Left lung (tissue), 4 donors: ENCODE measurements at regions not wholly inside any gene's neighbourhood (a gene's known extent, or its start where the extent isn't known, plus 50 kb on each side); places are given as distances from the start of the nearest gene placed in this dataset.

Source experiments
- ATAC-seq: fragments of 200-7000 bp; cut with Tn5 transposase; one replicate; pipeline ENCODE4 v1.9.1; 2020; ENCODE audit warnings: moderate library complexity
- DNase-seq, 4 donors: peaks; one replicate each; pipeline ENCODE4 v3.0.0-alpha.2; 2013 to 2020
- H3K27ac ChIP-seq, 2 donors: fragments of 200-600 bp; sonication (generic) in 1 of 2; one replicate each; pipeline versions ENCODE4 v1.5.0 to v1.8.0; 2020 to 2021
- H3K27me3 ChIP-seq, 2 donors: fragments of 200-600 bp; sonication (generic) in 1 of 2; one replicate each; pipeline versions ENCODE4 v1.5.0 to v1.8.0; 2020 to 2021
- H3K36me3 ChIP-seq, 2 donors: fragments of 200-600 bp; sonication (generic) in 1 of 2; one replicate each; pipeline versions ENCODE4 v1.5.0 to v1.8.0; 2020 to 2021
- H3K4me1 ChIP-seq, 2 donors: fragments of 200-600 bp; one replicate each; pipeline ENCODE4 v1.8.0; 2021
- H3K4me3 ChIP-seq, 2 donors: fragments of 200-600 bp; sonication (generic) in 1 of 2; one replicate each; pipeline versions ENCODE4 v1.5.0 to v1.8.0; 2020 to 2021; ENCODE audit warnings: mild to moderate bottlenecking in 1 of 2
- H3K9me3 ChIP-seq, 2 donors: fragments of 200-600 bp; sonication (generic) in 1 of 2; one replicate each; pipeline versions ENCODE4 v1.5.0 to v1.8.0; 2020 to 2021
- CTCF ChIP-seq, 2 donors: fragments of 200-600 bp; sonication (generic) in 1 of 2; IDR thresholded peaks; one replicate each; pipeline versions ENCODE4 v1.5.0 to v1.8.0; 2021; ENCODE audit warnings: antibody characterized with exemption in 2 of 2
- intact Hi-C, 2 donors: fragments of 100-400 bp; cut with DNase I; formaldehyde crosslinking; loops; one replicate each; pipeline versions ENCODE4 v1.11.2 to v1.14.2; 2022
- donor health status: DM: no; HTN: yes; CAD: no.
- donor health status: DM: no; HTN: no; CAD: no.

- H3K36me3 ChIP-seq = no peaks in the 10 kb centered on the region
- no peak overlapping the region for H3K27ac ChIP-seq
- H3K4me3 ChIP-seq = no peak overlapping the region
- H3K4me1 ChIP-seq = no peaks in the 10 kb centered on the region
- H3K9me3 ChIP-seq = no peaks in the 10 kb centered on the region
- no peak for TF ChIP-seq CTCF (IDR thresholded peaks at IDR 0.05)
- DNase-seq (no peak), ATAC-seq (no peak)
- no peaks in the 10 kb centered on the region for H3K27me3 ChIP-seq
- intact Hi-C loops = no loop called here
Measured at GRCh38 chr2:67289271-67289670, 107.9 kb upstream of the ETAA1 start.

GRCh38 chr2:67289921-67290371 lies 107.2 kb upstream of the ETAA1 start:
- Histone ChIP-seq H3K27me3 (no peaks in the 10 kb centered on the region), H3K4me1 (no peaks in the 10 kb centered on the region), H3K36me3 (no peaks in the 10 kb centered on the region), H3K4me3 (no peak overlapping the region), H3K9me3 (no peaks in the 10 kb centered on the region), H3K27ac (no peak overlapping the region)
- intact Hi-C loops = no loop called here
- no peak for DNase-seq
- peak; percentile 47 for ATAC-seq
- TF ChIP-seq CTCF (IDR thresholded peaks at IDR 0.05) = no peak

GRCh38 chr2:67290451-67291290 lies 106.5 kb upstream of the ETAA1 start:
- TF ChIP-seq CTCF (IDR thresholded peaks at IDR 0.05) = no peak
- no peaks in the 10 kb centered on the region for H3K4me1 ChIP-seq
- H3K27me3 ChIP-seq = no peaks in the 10 kb centered on the region
- no peak overlapping the region for H3K27ac ChIP-seq
- H3K4me3 ChIP-seq = no peak overlapping the region
- H3K36me3 ChIP-seq = no peaks in the 10 kb centered on the region
- ATAC-seq (peak; percentile 35), DNase-seq (no peak)
- H3K9me3 ChIP-seq = no peaks in the 10 kb centered on the region
- intact Hi-C loops = no loop called here

- Histone ChIP-seq H3K27ac (no peak overlapping the region), H3K4me1 (no peaks in the 10 kb centered on the region), H3K36me3 (no peaks in the 10 kb centered on the region), H3K9me3 (no peaks in the 10 kb centered on the region), H3K27me3 (no peaks in the 10 kb centered on the region), H3K4me3 (no peak overlapping the region)
- ATAC-seq (no peak), DNase-seq (no peak)
- intact Hi-C loops = no loop called here
- no peak for TF ChIP-seq CTCF (IDR thresholded peaks at IDR 0.05)
Measured at GRCh38 chr2:67294218-67294617, 102.9 kb upstream of the ETAA1 start.

GRCh38 chr2:67295406-67295805 lies 101.7 kb upstream of the ETAA1 start:
- no peaks in the 10 kb centered on the region for H3K27me3 ChIP-seq
- DNase-seq (no peak), ATAC-seq (no peak)
- intact Hi-C loops = no loop called here
- H3K4me3 ChIP-seq = no peak overlapping the region
- no peak for TF ChIP-seq CTCF (IDR thresholded peaks at IDR 0.05)
- H3K9me3 ChIP-seq = no peaks in the 10 kb centered on the region
- no peaks in the 10 kb centered on the region for H3K36me3 ChIP-seq
- no peak overlapping the region for H3K27ac ChIP-seq
- H3K4me1 ChIP-seq = no peaks in the 10 kb centered on the region
